Choroid plexus epithelial cell (primary cell): ENCODE measurements at regions not wholly inside any gene's neighbourhood (a gene's known extent, or its start where the extent isn't known, plus 50 kb on each side); places are given as distances from the start of the nearest gene placed in this dataset.

Experiments used
- DNase-seq: peaks from one replicate; pipeline ENCODE4 v3.0.0-alpha.2; 2010; ENCODE audit warnings: low read depth
- H3K4me3 ChIP-seq: 2 replicates; pipeline ENCODE4 v1.5.1; 2011; ENCODE audit warnings: low read depth, mild to moderate bottlenecking, control low read depth, low read length, moderate library complexity
- CTCF ChIP-seq: conservative IDR thresholded peaks from 2 replicates; pipeline ENCODE4 v1.5.1; 2011; ENCODE audit warnings: low read depth, mild to moderate bottlenecking, control low read depth, inconsistent platforms, low read length, moderate library complexity

- no peak overlapping the region for H3K4me3 ChIP-seq
- no peak for DNase-seq
- TF ChIP-seq CTCF = no peak
Measured at GRCh38 chr6:9208966-9209365, 773.6 kb upstream of the SLC35B3 start.

- no peak for TF ChIP-seq CTCF
- H3K4me3 ChIP-seq = no peak overlapping the region
- DNase-seq = no peak
Measured at GRCh38 chr6:9205645-9206044, 770.3 kb upstream of the SLC35B3 start.

GRCh38 chr6:9204171-9204570 is 768.8 kb upstream of the SLC35B3 start:
- no peak for TF ChIP-seq CTCF
- DNase-seq = peak; percentile 78
- no peak overlapping the region for H3K4me3 ChIP-seq

- no peak overlapping the region for H3K4me3 ChIP-seq
- DNase-seq = no peak
- no peak for TF ChIP-seq CTCF
Measured at GRCh38 chr6:9200712-9201111, 765.4 kb upstream of the SLC35B3 start.

GRCh38 chr6:9197726-9198125 is 762.4 kb upstream of the SLC35B3 start:
- no peak overlapping the region for H3K4me3 ChIP-seq
- no peak for TF ChIP-seq CTCF
- DNase-seq = no peak

GRCh38 chr6:9195322-9195721 is 760.0 kb upstream of the SLC35B3 start:
- TF ChIP-seq CTCF = no peak
- no peak for DNase-seq
- H3K4me3 ChIP-seq = no peak overlapping the region

GRCh38 chr6:9192405-9192909 is 757.1 kb upstream of the SLC35B3 start:
- H3K4me3 ChIP-seq = no peak overlapping the region
- no peak for TF ChIP-seq CTCF
- DNase-seq = no peak
